HepG2 (cell line): ENCODE measurements at regions not wholly inside any gene's neighbourhood (a gene's known extent, or its start where the extent isn't known, plus 50 kb on each side); places are given as distances from the start of the nearest gene placed in this dataset.
"Not testable (repeated sequence)": the region's sequence is repeated elsewhere in the genome, so short reads cannot be mapped to it uniquely, and the experiment has no call there.

Experiments used
- ATAC-seq: fragments of 200-7000 bp; cut with Tn5 transposase; 3 replicates; pipeline ENCODE4 v1.9.1; 2020; ENCODE audit warnings: mild to moderate bottlenecking, moderate library complexity
- BruUV-seq: library from RNA; stranded (reverse); fragments of 400-500 nt; replicated peaks from 2 replicates; lab custom pipeline; 2021; lab: Mats Ljungman, UMichigan
- CTCF ChIA-PET: fragments of 300-600 bp; formaldehyde crosslinking; extraction: SDS; loops from one replicate; lab custom pipeline; 2021; ENCODE audit warnings: low total read pairs, inconsistent platforms, low intra/inter-chr PET ratio; lab: Yijun Ruan, JAX
- POLR2A ChIA-PET: fragments of 350-600 bp; sonication (Branson Sonifier 250); formaldehyde crosslinking; loops from one replicate; lab custom pipeline; 2020; ENCODE audit warnings: antibody characterized with exemption, inconsistent platforms; lab: Yijun Ruan, JAX
- DNase-seq: peaks from one replicate; pipeline ENCODE4 v3.0.0-alpha.2; 2015; ENCODE audit warnings: low spot score
- FAIRE-seq: peaks from 3 replicates; lab custom pipeline; 2011; peaks lifted over from hg19 to GRCh38; lab: Jason Lieb, UNC
- H2AFZ ChIP-seq: one replicate; pipeline ENCODE4 v1.6.1; 2011; ENCODE audit warnings: low read length, inconsistent platforms
- H3K27ac ChIP-seq: fragments of 300-600 bp; 3 replicates; pipeline ENCODE4 v1.8.0; 2011; ENCODE audit warnings: mixed run types, mild to moderate bottlenecking, mixed read lengths, low read length, inconsistent platforms; ENCODE audit not compliant: insufficient read depth; ENCODE audit errors: extremely low read length
- H3K27me3 ChIP-seq, 2 experiments: fragments of 200-600 bp in 1 of 2; 2 replicates in 1 of 2; 3 replicates in 1 of 2; pipeline versions ENCODE4 v1.6.0 to v1.8.0; 2011; ENCODE audit warnings: low read length in 2 of 2, mild to moderate bottlenecking in 2 of 2, moderate library complexity in 2 of 2, inconsistent platforms in 1 of 2; ENCODE audit not compliant: insufficient read depth in 2 of 2, control insufficient read depth in 1 of 2
- H3K36me3 ChIP-seq, 2 experiments: fragments of 200-600 bp in 1 of 2; replicated peaks in 1 of 2; 2 replicates in 1 of 2; 3 replicates in 1 of 2; pipeline versions ENCODE4 v1.5.1 to v1.8.0; 2011; ENCODE audit warnings: low read length in 2 of 2, inconsistent platforms in 1 of 2; ENCODE audit not compliant: insufficient read depth in 2 of 2, control insufficient read depth in 1 of 2
- H3K4me1 ChIP-seq: 2 replicates; pipeline ENCODE4 v1.5.1; 2012; ENCODE audit warnings: low read length, inconsistent platforms; ENCODE audit not compliant: insufficient read depth
- H3K4me2 ChIP-seq: 2 replicates; pipeline ENCODE4 v1.6.0; 2011; ENCODE audit warnings: low read depth, low read length, inconsistent platforms
- H3K4me3 ChIP-seq, 3 experiments: fragments of 200-600 bp in 1 of 3; sonication (generic), shearing (Covaris generic) in 1 of 3; replicated peaks in 1 of 3; 2 replicates each; pipeline ENCODE4 v1.5.1; 2011 to 2016; ENCODE audit warnings: low read length in 3 of 3, inconsistent platforms in 2 of 3, low read depth in 2 of 3, mild to moderate bottlenecking in 2 of 3, control low read depth in 1 of 3, mixed read lengths in 1 of 3; ENCODE audit not compliant: insufficient read depth in 1 of 3
- H3K79me2 ChIP-seq: one replicate; pipeline ENCODE4 v1.6.1; 2011; ENCODE audit warnings: low read length, inconsistent platforms; ENCODE audit not compliant: insufficient read depth
- H3K9ac ChIP-seq: 2 replicates; pipeline ENCODE4 v1.6.0; 2011; ENCODE audit warnings: mild to moderate bottlenecking, low read depth, low read length, inconsistent platforms; ENCODE audit not compliant: insufficient read depth
- H3K9me3 ChIP-seq: 2 replicates; pipeline ENCODE4 v1.5.1; 2012; ENCODE audit warnings: mild to moderate bottlenecking, low read length
- H4K20me1 ChIP-seq: 2 replicates; pipeline ENCODE4 v1.6.0; 2011; ENCODE audit warnings: inconsistent platforms, mild to moderate bottlenecking, low read length, moderate library complexity; ENCODE audit not compliant: insufficient read depth
- WGBS: methylation state at CpG from one replicate; pipeline ENCODE4 v1.1.6; 2017; ENCODE audit warnings: low lambda C conversion rate; 5-methylcytosine and 5-hydroxymethylcytosine counted together
- in situ Hi-C: cut with HindIII; loops from 2 replicates; pipeline ENCODE4 v1.10.0; 2017; ENCODE audit warnings: low pct_unique_long_range_greater_than_20kb; ENCODE audit not compliant: extremely low pct_ligation_motif_present
- intact Hi-C: fragments of 100-400 bp; cut with micrococcal nuclease; formaldehyde crosslinking; loops from one replicate; pipeline ENCODE4 v1.10.0; 2022; ENCODE audit not compliant: unreplicated experiment

DNA sequence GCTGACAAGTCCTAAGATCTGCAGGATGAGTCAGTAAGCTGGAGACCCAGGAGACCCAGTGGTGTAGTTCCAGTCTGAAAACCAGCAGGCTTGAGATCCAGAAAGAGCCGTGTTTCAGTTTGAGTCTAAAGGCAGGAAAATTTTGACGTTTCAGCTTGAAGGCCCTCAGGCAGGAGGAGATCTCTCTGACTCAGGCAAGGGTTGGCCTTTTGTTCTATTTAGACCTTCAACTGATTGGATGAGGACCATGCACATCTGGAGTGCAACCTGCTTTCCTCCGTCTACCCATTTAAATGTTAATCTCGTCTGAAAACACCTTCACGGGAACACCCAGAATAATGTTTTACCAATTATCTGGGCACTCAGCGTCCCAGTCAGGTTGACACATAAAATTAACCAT is 69.5 kb downstream of the NPIPA7 start:
- H3K27me3 ChIP-seq, FAIRE-seq, H2AFZ ChIP-seq, H3K79me2 ChIP-seq, H3K36me3 ChIP-seq, intact Hi-C loops, POLR2A ChIA-PET, H3K4me3 ChIP-seq, H4K20me1 ChIP-seq, H3K4me1 ChIP-seq, DNase-seq, CTCF ChIA-PET, H3K4me2 ChIP-seq, H3K9ac ChIP-seq, H3K27ac ChIP-seq, ATAC-seq, in situ Hi-C loops, BruUV-seq, H3K9me3 ChIP-seq: not testable (repeated sequence)
- WGBS, result 0% methylated on average over 1 of the region's 6 CpGs

- CTCF ChIA-PET, FAIRE-seq: not testable (repeated sequence)
Observed at GRCh38 chr16:16449712-16450237, 70.8 kb downstream of the NPIPA7 start.

GRCh38 chr16:16451721-16452410 is 72.9 kb downstream of the NPIPA7 start:
- H2AFZ ChIP-seq, H3K27ac ChIP-seq, H3K4me1 ChIP-seq, H3K4me3 ChIP-seq, DNase-seq, H3K36me3 ChIP-seq, H4K20me1 ChIP-seq, H3K27me3 ChIP-seq, FAIRE-seq, intact Hi-C loops, H3K9me3 ChIP-seq, in situ Hi-C loops, CTCF ChIA-PET, H3K9ac ChIP-seq, POLR2A ChIA-PET, ATAC-seq, H3K79me2 ChIP-seq, BruUV-seq, H3K4me2 ChIP-seq: not testable (repeated sequence)
- WGBS, result 1% methylated on average over 7 of the region's 10 CpGs

More at GRCh38 chr16:16449712-16450237, 70.8 kb downstream of the NPIPA7 start:
- H3K36me3 ChIP-seq, H3K27ac ChIP-seq, ATAC-seq, POLR2A ChIA-PET, H2AFZ ChIP-seq, H3K27me3 ChIP-seq, H4K20me1 ChIP-seq, H3K79me2 ChIP-seq, H3K9ac ChIP-seq, H3K4me1 ChIP-seq, H3K4me3 ChIP-seq, H3K9me3 ChIP-seq, H3K4me2 ChIP-seq, intact Hi-C loops, BruUV-seq, DNase-seq, in situ Hi-C loops: not testable (repeated sequence)
- 3% methylated on average over 4 of the region's 4 CpGs for WGBS

- DNase-seq, H3K27me3 ChIP-seq, H3K36me3 ChIP-seq, H3K4me2 ChIP-seq, ATAC-seq, intact Hi-C loops, H3K4me3 ChIP-seq, H3K9ac ChIP-seq, H3K4me1 ChIP-seq, H3K27ac ChIP-seq, H4K20me1 ChIP-seq, CTCF ChIA-PET, BruUV-seq, H3K9me3 ChIP-seq, H2AFZ ChIP-seq, FAIRE-seq, POLR2A ChIA-PET, H3K79me2 ChIP-seq, in situ Hi-C loops: not testable (repeated sequence)
- WGBS, result no CpG with 5 or more reads among the region's 5 CpGs
Observed at GRCh38 chr16:16458579-16458978, 79.6 kb downstream of the NPIPA7 start.
